ENCODE measurements at regions not wholly inside any gene's neighbourhood (a gene's known extent, or its start where the extent isn't known, plus 50 kb on each side); places are given as distances from the start of the nearest gene placed in this dataset.

- WGBS, 5 donors = 67 to 88% (median 75%) methylated on average over 3 of the region's 3 CpGs
- Histone ChIP-seq H3K27me3 (replicated peaks in 1 of 7) (no peaks in the 10 kb centered on the region), H3K4me3 (no peak overlapping the region), H3K36me3 (no peaks in the 10 kb centered on the region), H3K4me1 (peaks cover 0 to 15% (median 6%) of the 10 kb centered on the region in 6 donors), H3K9me3 (peaks cover 0 to 14% (median 10%) of the 10 kb centered on the region in 8 donors), H3K27ac (no peak overlapping the region)
- no peak for DNase-seq
- intact Hi-C loops (cut with DNase I; ENCODE audit: low total_unique reads) = no loop called here
- TF ChIP-seq CTCF (IDR thresholded peaks at IDR 0.05 in 8 of 11, conservative IDR thresholded peaks at IDR 0.05 in 3 of 11) (no peak), POLR2A (IDR thresholded peaks at IDR 0.05) (no peak), POLR2AphosphoS5 (IDR thresholded peaks at IDR 0.05) (no peak)
Measured at GRCh38 chr13:40101708-40102359, 446.4 kb downstream of the COG6 start.

- DNase-seq = no peak
- Histone ChIP-seq H3K4me1 (peaks cover 0 to 15% (median 6%) of the 10 kb centered on the region in 6 donors), H3K27me3 (replicated peaks in 1 of 7) (no peaks in the 10 kb centered on the region), H3K4me3 (no peak overlapping the region), H3K27ac (no peak overlapping the region), H3K36me3 (no peaks in the 10 kb centered on the region), H3K9me3 (peaks cover 0 to 14% (median 10%) of the 10 kb centered on the region in 8 donors)
- WGBS, 5 donors = 83 to 91% (median 89%) methylated on average over 3 of the region's 3 CpGs
- intact Hi-C loops (cut with DNase I; ENCODE audit: low total_unique reads) = no loop called here
- TF ChIP-seq POLR2AphosphoS5 (IDR thresholded peaks at IDR 0.05) (no peak), CTCF (IDR thresholded peaks at IDR 0.05 in 8 of 11, conservative IDR thresholded peaks at IDR 0.05 in 3 of 11) (no peak), POLR2A (IDR thresholded peaks at IDR 0.05) (no peak)
Measured at GRCh38 chr13:40102360-40102727, 446.9 kb downstream of the COG6 start.

GRCh38 chr13:40102854-40103253 lies 447.4 kb downstream of the COG6 start:
- Histone ChIP-seq H3K4me3 (no peak overlapping the region), H3K36me3 (no peaks in the 10 kb centered on the region), H3K27ac (no peak overlapping the region), H3K4me1 (peaks cover 0 to 15% (median 6%) of the 10 kb centered on the region in 6 donors), H3K27me3 (replicated peaks in 1 of 7) (no peaks in the 10 kb centered on the region), H3K9me3 (peaks cover 0 to 14% (median 10%) of the 10 kb centered on the region in 8 donors)
- intact Hi-C loops (cut with DNase I; ENCODE audit: low total_unique reads) = no loop called here
- no peak for TF ChIP-seq CTCF (IDR thresholded peaks at IDR 0.05 in 8 of 11, conservative IDR thresholded peaks at IDR 0.05 in 3 of 11)
- no peak for TF ChIP-seq POLR2AphosphoS5 (IDR thresholded peaks at IDR 0.05)
- TF ChIP-seq POLR2A (IDR thresholded peaks at IDR 0.05) = no peak
- DNase-seq = no peak
- WGBS, 5 donors = 83 to 96% (median 86%) methylated on average over 9 of the region's 9 CpGs

GRCh38 chr13:40103864-40104263 lies 448.4 kb downstream of the COG6 start:
- peaks cover 0 to 15% (median 6%) of the 10 kb centered on the region in 6 donors for H3K4me1 ChIP-seq
- no peaks in the 10 kb centered on the region for H3K27me3 ChIP-seq (replicated peaks in 1 of 7)
- no peak overlapping the region for H3K4me3 ChIP-seq
- no peak overlapping the region for H3K27ac ChIP-seq
- 81 to 97% (median 91%) methylated on average over 4 of the region's 4 CpGs for WGBS, 5 donors
- H3K36me3 ChIP-seq = no peaks in the 10 kb centered on the region
- DNase-seq = no peak
- intact Hi-C loops (cut with DNase I; ENCODE audit: low total_unique reads) = no loop called here
- TF ChIP-seq POLR2AphosphoS5 (IDR thresholded peaks at IDR 0.05) (no peak), POLR2A (IDR thresholded peaks at IDR 0.05) (no peak), CTCF (IDR thresholded peaks at IDR 0.05 in 8 of 11, conservative IDR thresholded peaks at IDR 0.05 in 3 of 11) (no peak)
- H3K9me3 ChIP-seq = peaks cover 0 to 14% (median 10%) of the 10 kb centered on the region in 8 donors
